GM12878 (cell line): ENCODE measurements at regions not wholly inside any gene's neighbourhood (a gene's known extent, or its start where the extent isn't known, plus 50 kb on each side); places are given as distances from the start of the nearest gene placed in this dataset.

Experiments
- ATAC-seq: fragments of 200-7000 bp; cut with Tn5 transposase; 3 replicates; pipeline ENCODE4 v1.9.1; 2020; ENCODE audit warnings: mild to moderate bottlenecking, moderate library complexity
- BruUV-seq: library from RNA; stranded (reverse); fragments of 400-500 nt; replicated peaks from 2 replicates; lab custom pipeline; 2021; lab: Mats Ljungman, UMichigan
- CTCF ChIA-PET: fragments of 300-600 bp; sonication (Branson Sonifier 250); formaldehyde crosslinking; extraction: SDS; loops from one replicate; lab custom pipeline; 2021; ENCODE audit warnings: inconsistent platforms; lab: Yijun Ruan, JAX
- POLR2A ChIA-PET: fragments of 350-600 bp; formaldehyde crosslinking; extraction: SDS; loops from one replicate; lab custom pipeline; 2021; ENCODE audit warnings: inconsistent platforms; lab: Charles Lee
- RAD21 ChIA-PET: fragments of 300-600 bp; sonication (Branson Sonifier 250); formaldehyde crosslinking; loops from one replicate; lab custom pipeline; 2023; ENCODE audit warnings: antibody characterized with exemption; ENCODE audit not compliant: unreplicated experiment; lab: Charles Lee
- SMC1A ChIA-PET: fragments of 300-600 bp; sonication (Branson Sonifier 250); formaldehyde crosslinking; loops from one replicate; lab custom pipeline; 2023; ENCODE audit not compliant: unreplicated experiment, uncharacterized antibody; lab: Charles Lee
- DNase-seq: peaks from one replicate; pipeline ENCODE4 v3.0.0-alpha.2; 2011; ENCODE audit warnings: low read depth, low spot score
- FAIRE-seq: peaks from 3 replicates; lab custom pipeline; 2011; peaks lifted over from hg19 to GRCh38; lab: Jason Lieb, UNC
- H2AFZ ChIP-seq: 2 replicates; pipeline ENCODE4 v1.6.0; 2011; ENCODE audit warnings: low read depth, low read length, control low read depth; ENCODE audit not compliant: control insufficient read depth
- H3K27ac ChIP-seq: 2 replicates; pipeline ENCODE4 v1.5.1; 2011; ENCODE audit warnings: control low read depth; ENCODE audit not compliant: control insufficient read depth, insufficient read depth
- H3K27me3 ChIP-seq, 2 experiments: replicated peaks in 1 of 2; 2 replicates each; pipeline versions ENCODE4 v1.6.0 to v1.6.1; 2011; ENCODE audit warnings: low read length in 1 of 2; ENCODE audit not compliant: control insufficient read depth in 2 of 2, insufficient read depth in 2 of 2
- H3K36me3 ChIP-seq, 2 experiments: 2 replicates each; pipeline ENCODE4 v1.5.1; 2011; ENCODE audit warnings: low read length in 1 of 2; ENCODE audit not compliant: control insufficient read depth in 2 of 2, insufficient read depth in 2 of 2
- H3K4me1 ChIP-seq: 2 replicates; pipeline ENCODE4 v1.6.1; 2011; ENCODE audit warnings: mild to moderate bottlenecking, low read length, moderate library complexity, mixed read lengths; ENCODE audit not compliant: control insufficient read depth, insufficient read depth
- H3K4me2 ChIP-seq: 2 replicates; pipeline ENCODE4 v1.6.0; 2011; ENCODE audit warnings: control low read depth; ENCODE audit not compliant: control insufficient read depth, insufficient read depth
- H3K4me3 ChIP-seq: fragments of 200-600 bp; sonication (generic); 2 replicates; pipeline ENCODE4 v1.5.1; 2016
- H3K79me2 ChIP-seq: 2 replicates; pipeline ENCODE4 v1.6.0; 2011; ENCODE audit warnings: low read length; ENCODE audit not compliant: control insufficient read depth, insufficient read depth
- H3K9ac ChIP-seq: 2 replicates; pipeline ENCODE4 v1.8.0; 2011; ENCODE audit warnings: low read length, control low read depth, mixed read lengths; ENCODE audit not compliant: control insufficient read depth, insufficient read depth
- H3K9me3 ChIP-seq: replicated peaks from 3 replicates; pipeline ENCODE4 v1.5.1; 2011; ENCODE audit warnings: mild to moderate bottlenecking, low read length; ENCODE audit not compliant: control insufficient read depth, insufficient read depth
- H4K20me1 ChIP-seq: 2 replicates; pipeline ENCODE4 v1.6.0; 2011; ENCODE audit not compliant: control insufficient read depth, insufficient read depth
- BRCA1 ChIP-seq: IDR thresholded peaks from 2 replicates; pipeline ENCODE4 v1.6.1; 2011; ENCODE audit warnings: low read depth, low read length, improper control_type of control experiment
- CBX5 ChIP-seq: sonication (generic); IDR thresholded peaks from 2 replicates; pipeline ENCODE4 v1.6.1; 2016; ENCODE audit warnings: low read depth, moderate library complexity, mild to moderate bottlenecking, inconsistent platforms
- HCFC1 ChIP-seq: fragments of 150-350 bp; IDR thresholded peaks from 2 replicates; pipeline ENCODE4 v1.6.1; 2014; ENCODE audit warnings: low read length
- LARP7 ChIP-seq: fragments of 450-650 bp; IDR thresholded peaks from 2 replicates; pipeline ENCODE4 v1.6.1; 2017; ENCODE audit warnings: mild to moderate bottlenecking
- NFYB ChIP-seq: IDR thresholded peaks from 2 replicates; pipeline ENCODE4 v1.6.1; 2011; ENCODE audit warnings: low read depth, mild to moderate bottlenecking, low read length, improper control_type of control experiment, moderate library complexity; ENCODE audit not compliant: insufficient read depth
- NRF1 ChIP-seq: conservative IDR thresholded peaks from 2 replicates; pipeline ENCODE4 v1.6.1; 2011; ENCODE audit warnings: mild to moderate bottlenecking, low read depth, low read length, improper control_type of control experiment
- PAX5 ChIP-seq: IDR thresholded peaks from 2 replicates; pipeline ENCODE4 v1.6.1; 2011; ENCODE audit warnings: low read depth, low read length, borderline replicate concordance
- PAX8 ChIP-seq: fragments of 450-650 bp; IDR thresholded peaks from 2 replicates; pipeline ENCODE4 v1.6.1; 2017; ENCODE audit warnings: mild to moderate bottlenecking, moderate library complexity
- PML ChIP-seq: IDR thresholded peaks from 2 replicates; pipeline ENCODE4 v1.6.1; 2012; ENCODE audit warnings: low read length, inconsistent platforms
- RELA ChIP-seq: fragments of 450-650 bp; IDR thresholded peaks from 2 replicates; pipeline ENCODE4 v1.8.0; 2014; ENCODE audit warnings: borderline replicate concordance; ENCODE audit not compliant: partially characterized antibody
- SMAD5 ChIP-seq: IDR thresholded peaks from 2 replicates; pipeline ENCODE4 v1.6.1; 2016; ENCODE audit warnings: antibody characterized with exemption, low read depth
- SP1 ChIP-seq: IDR thresholded peaks from one replicate; pipeline ENCODE4 v1.6.1; 2011; ENCODE audit warnings: low read depth, low read length
- SREBF2 ChIP-seq: IDR thresholded peaks from 2 replicates; pipeline ENCODE4 v1.6.1; 2012; ENCODE audit warnings: mild to moderate bottlenecking, low read length
- STAT3 ChIP-seq: IDR thresholded peaks from 2 replicates; pipeline ENCODE4 v1.6.1; 2011; ENCODE audit warnings: low read depth, low read length, improper control_type of control experiment
- SUZ12 ChIP-seq: fragments of 200-600 bp; sonication (generic); IDR thresholded peaks from one replicate; pipeline ENCODE4 v1.6.1; 2018; ENCODE audit warnings: antibody characterized with exemption, mild to moderate bottlenecking; ENCODE audit not compliant: unreplicated experiment
- USF2 ChIP-seq: IDR thresholded peaks from 2 replicates; pipeline ENCODE4 v1.6.1; 2011; ENCODE audit warnings: low read depth, low read length, improper control_type of control experiment, borderline replicate concordance
- YY1 ChIP-seq: IDR thresholded peaks from 2 replicates; pipeline ENCODE4 v1.6.1; 2011; ENCODE audit warnings: low read depth, mild to moderate bottlenecking, low read length
- ZNF274 ChIP-seq: IDR thresholded peaks from one replicate; pipeline ENCODE4 v1.8.0; 2011; ENCODE audit not compliant: insufficient read length, insufficient read depth
- WGBS: methylation state at CpG from one replicate; pipeline ENCODE4 v1.1.6; 2016; ENCODE audit warnings: low lambda C conversion rate; ENCODE audit not compliant: insufficient replicate concordance, insufficient coverage; ENCODE audit errors: missing lambda C conversion rate; 5-methylcytosine and 5-hydroxymethylcytosine counted together
- in situ Hi-C: fragments of 300-500 bp; cut with MboI; formaldehyde crosslinking; loops from 9 replicates; pipeline ENCODE4 v1.14.3; 2018; ENCODE audit warnings: mixed read lengths
- intact Hi-C: fragments of 100-400 bp; cut with micrococcal nuclease; formaldehyde crosslinking; loops from one replicate; pipeline ENCODE4 v1.14.2; 2022; ENCODE audit not compliant: unreplicated experiment
- TF ChIP-seq, protein P1 (sequence below): IDR thresholded peaks from 2 replicates; pipeline ENCODE4 v1.6.1; 2012; ENCODE audit warnings: low read depth, low read length, improper control_type of control experiment
- TF ChIP-seq, protein P2 (sequence below): fragments of 450-650 bp; IDR thresholded peaks from 2 replicates; pipeline ENCODE4 v1.6.1; 2017; ENCODE audit warnings: borderline replicate concordance
- TF ChIP-seq, protein P3 (sequence below): fragments of 450-650 bp; formaldehyde crosslinking; IDR thresholded peaks from 2 replicates; pipeline ENCODE4 v1.4.0; 2022; ENCODE audit warnings: mild to moderate bottlenecking, moderate library complexity

DNA sequence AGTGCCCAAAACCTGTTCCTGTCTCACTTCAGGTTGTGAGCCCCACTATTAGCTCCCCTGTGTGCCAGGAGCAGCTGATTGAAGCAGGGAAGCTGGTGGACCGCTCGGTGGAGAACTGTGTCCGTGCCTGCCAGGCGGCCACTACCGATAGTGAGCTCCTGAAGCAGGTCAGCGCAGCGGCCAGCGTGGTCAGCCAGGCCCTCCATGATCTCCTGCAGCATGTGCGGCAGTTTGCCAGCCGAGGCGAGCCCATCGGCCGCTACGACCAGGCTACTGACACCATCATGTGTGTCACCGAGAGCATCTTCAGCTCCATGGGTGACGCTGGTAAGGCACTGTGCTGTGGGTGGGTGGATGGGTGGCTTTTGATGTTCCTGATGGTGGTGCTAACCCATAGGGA is 334.1 kb upstream of the TPM1 start (continued):
- TF ChIP-seq, protein P1, sequence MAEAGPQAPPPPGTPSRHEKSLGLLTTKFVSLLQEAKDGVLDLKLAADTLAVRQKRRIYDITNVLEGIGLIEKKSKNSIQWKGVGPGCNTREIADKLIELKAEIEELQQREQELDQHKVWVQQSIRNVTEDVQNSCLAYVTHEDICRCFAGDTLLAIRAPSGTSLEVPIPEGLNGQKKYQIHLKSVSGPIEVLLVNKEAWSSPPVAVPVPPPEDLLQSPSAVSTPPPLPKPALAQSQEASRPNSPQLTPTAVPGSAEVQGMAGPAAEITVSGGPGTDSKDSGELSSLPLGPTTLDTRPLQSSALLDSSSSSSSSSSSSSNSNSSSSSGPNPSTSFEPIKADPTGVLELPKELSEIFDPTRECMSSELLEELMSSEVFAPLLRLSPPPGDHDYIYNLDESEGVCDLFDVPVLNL, result no peak
- TF ChIP-seq PML (no peak), LARP7 (no peak), BRCA1 (no peak), ZNF274 (no peak), PAX5 (no peak)

GRCh38 chr15:62709261-62709660 is 333.3 kb upstream of the TPM1 start:
- intact Hi-C loops (no loop called here), in situ Hi-C loops (no loop called here)
- no TSS peak for BruUV-seq
- H3K4me1 ChIP-seq, result no peaks in the 10 kb centered on the region
- no peak for DNase-seq
- SMC1A ChIA-PET, result no interaction called here
- no peak overlapping the region for H3K4me2 ChIP-seq
- no peaks in the 10 kb centered on the region for H3K9me3 ChIP-seq
- no peaks in the 10 kb centered on the region; a peak in 1 of 4 replicates for H3K27me3 ChIP-seq
- H3K36me3 ChIP-seq, result no peaks in the 10 kb centered on the region
- RAD21 ChIA-PET, result no interaction called here
- no peak overlapping the region for H3K9ac ChIP-seq
- H3K79me2 ChIP-seq, result no peaks in the 10 kb centered on the region
- ATAC-seq, result no peak
- TF ChIP-seq SP1, result no peak
- TF ChIP-seq NFYB, result no peak
- TF ChIP-seq NRF1, result no peak
- no peak for TF ChIP-seq STAT3
- TF ChIP-seq PAX8, result no peak
- no peak for TF ChIP-seq YY1
- TF ChIP-seq, protein P2, sequence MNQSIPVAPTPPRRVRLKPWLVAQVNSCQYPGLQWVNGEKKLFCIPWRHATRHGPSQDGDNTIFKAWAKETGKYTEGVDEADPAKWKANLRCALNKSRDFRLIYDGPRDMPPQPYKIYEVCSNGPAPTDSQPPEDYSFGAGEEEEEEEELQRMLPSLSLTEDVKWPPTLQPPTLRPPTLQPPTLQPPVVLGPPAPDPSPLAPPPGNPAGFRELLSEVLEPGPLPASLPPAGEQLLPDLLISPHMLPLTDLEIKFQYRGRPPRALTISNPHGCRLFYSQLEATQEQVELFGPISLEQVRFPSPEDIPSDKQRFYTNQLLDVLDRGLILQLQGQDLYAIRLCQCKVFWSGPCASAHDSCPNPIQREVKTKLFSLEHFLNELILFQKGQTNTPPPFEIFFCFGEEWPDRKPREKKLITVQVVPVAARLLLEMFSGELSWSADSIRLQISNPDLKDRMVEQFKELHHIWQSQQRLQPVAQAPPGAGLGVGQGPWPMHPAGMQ, result no peak
- TF ChIP-seq RELA, result no peak
- no peak for TF ChIP-seq HCFC1
- TF ChIP-seq, protein P3, sequence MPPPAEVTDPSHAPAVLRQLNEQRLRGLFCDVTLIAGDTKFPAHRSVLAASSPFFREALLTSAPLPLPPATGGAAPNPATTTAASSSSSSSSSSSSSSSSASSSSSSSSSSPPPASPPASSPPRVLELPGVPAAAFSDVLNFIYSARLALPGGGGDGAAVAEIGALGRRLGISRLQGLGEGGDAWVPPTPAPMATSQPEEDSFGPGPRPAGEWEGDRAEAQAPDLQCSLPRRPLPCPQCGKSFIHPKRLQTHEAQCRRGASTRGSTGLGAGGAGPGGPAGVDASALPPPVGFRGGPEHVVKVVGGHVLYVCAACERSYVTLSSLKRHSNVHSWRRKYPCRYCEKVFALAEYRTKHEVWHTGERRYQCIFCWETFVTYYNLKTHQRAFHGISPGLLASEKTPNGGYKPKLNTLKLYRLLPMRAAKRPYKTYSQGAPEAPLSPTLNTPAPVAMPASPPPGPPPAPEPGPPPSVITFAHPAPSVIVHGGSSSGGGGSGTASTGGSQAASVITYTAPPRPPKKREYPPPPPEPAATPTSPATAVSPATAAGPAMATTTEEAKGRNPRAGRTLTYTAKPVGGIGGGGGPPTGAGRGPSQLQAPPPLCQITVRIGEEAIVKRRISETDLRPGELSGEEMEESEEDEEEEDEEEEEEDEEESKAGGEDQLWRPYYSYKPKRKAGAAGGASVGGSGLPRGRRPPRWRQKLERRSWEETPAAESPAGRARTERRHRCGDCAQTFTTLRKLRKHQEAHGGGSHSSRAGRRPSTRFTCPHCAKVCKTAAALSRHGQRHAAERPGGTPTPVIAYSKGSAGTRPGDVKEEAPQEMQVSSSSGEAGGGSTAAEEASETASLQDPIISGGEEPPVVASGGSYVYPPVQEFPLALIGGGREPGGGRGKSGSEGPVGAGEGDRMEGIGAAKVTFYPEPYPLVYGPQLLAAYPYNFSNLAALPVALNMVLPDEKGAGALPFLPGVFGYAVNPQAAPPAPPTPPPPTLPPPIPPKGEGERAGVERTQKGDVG, result no peak
- TF ChIP-seq USF2, result no peak
- TF ChIP-seq CBX5, result no peak
- TF ChIP-seq SMAD5, result no peak
- TF ChIP-seq SREBF2, result no peak
- TF ChIP-seq LARP7, result no peak
- no peak for TF ChIP-seq SUZ12
- no peaks in the 10 kb centered on the region for H4K20me1 ChIP-seq
- H3K4me3 ChIP-seq, result no peak overlapping the region
- WGBS, result 48% methylated on average over 3 of the region's 3 CpGs
- no peak overlapping the region for H3K27ac ChIP-seq
- POLR2A ChIA-PET, result no interaction called here
- no peak overlapping the region for H2AFZ ChIP-seq
- CTCF ChIA-PET, result no interaction called here
- FAIRE-seq, result no peak
